ENCODE measurements at regions not wholly inside any gene's neighbourhood (a gene's known extent, or its start where the extent isn't known, plus 50 kb on each side); places are given as distances from the start of the nearest gene placed in this dataset.

- Histone ChIP-seq H3K9me3 (no peaks in the 10 kb centered on the region), H3K27ac (no peak overlapping the region), H3K36me3 (ENCODE audit: low read depth, missing control alignments) (no peaks in the 10 kb centered on the region), H3K27me3 (no peaks in the 10 kb centered on the region), H3K4me3 (no peak overlapping the region), H3K4me1 (no peaks in the 10 kb centered on the region)
- no peak for DNase-seq
- intact Hi-C loops (cut with DNase I; ENCODE audit: low total_unique reads): no loop called here
- TF ChIP-seq POLR2A (IDR thresholded peaks at IDR 0.05) (no peak), CTCF (IDR thresholded peaks at IDR 0.05) (no peak)
- 88 to 89% methylated on average over 3 of the region's 3 CpGs for WGBS, 2 donors
Measured at GRCh38 chr12:107258780-107259179, 165.4 kb upstream of the CRY1 start.

- TF ChIP-seq POLR2A (IDR thresholded peaks at IDR 0.05): no peak
- TF ChIP-seq CTCF (IDR thresholded peaks at IDR 0.05): no peak
- intact Hi-C loops (cut with DNase I; ENCODE audit: low total_unique reads): no loop called here
- no peak for DNase-seq
- no peak overlapping the region for H3K27ac ChIP-seq
- H3K4me1 ChIP-seq: no peaks in the 10 kb centered on the region
- H3K9me3 ChIP-seq: no peaks in the 10 kb centered on the region
- no peaks in the 10 kb centered on the region for H3K36me3 ChIP-seq (ENCODE audit: low read depth, missing control alignments)
- no peaks in the 10 kb centered on the region for H3K27me3 ChIP-seq
- H3K4me3 ChIP-seq: no peak overlapping the region
Measured at GRCh38 chr12:107263980-107264379, 170.6 kb upstream of the CRY1 start.

- H3K36me3 ChIP-seq (ENCODE audit: low read depth, missing control alignments): no peaks in the 10 kb centered on the region
- intact Hi-C loops (cut with DNase I; ENCODE audit: low total_unique reads): no loop called here
- H3K27me3 ChIP-seq: no peaks in the 10 kb centered on the region
- no peak overlapping the region for H3K4me3 ChIP-seq
- DNase-seq: no peak
- TF ChIP-seq POLR2A (IDR thresholded peaks at IDR 0.05): no peak
- no peak for TF ChIP-seq CTCF (IDR thresholded peaks at IDR 0.05)
- WGBS, 2 donors: 93 to 96% methylated on average over 7 of the region's 7 CpGs
- H3K9me3 ChIP-seq: no peaks in the 10 kb centered on the region
- H3K4me1 ChIP-seq: no peaks in the 10 kb centered on the region
- no peak overlapping the region for H3K27ac ChIP-seq
Measured at GRCh38 chr12:107264667-107265066, 171.3 kb upstream of the CRY1 start.

GRCh38 chr12:107267604-107268003, 174.3 kb upstream of the CRY1 start:
- Histone ChIP-seq H3K27ac (no peak overlapping the region), H3K36me3 (ENCODE audit: low read depth, missing control alignments) (no peaks in the 10 kb centered on the region), H3K27me3 (no peaks in the 10 kb centered on the region), H3K9me3 (no peaks in the 10 kb centered on the region), H3K4me3 (no peak overlapping the region), H3K4me1 (no peaks in the 10 kb centered on the region)
- intact Hi-C loops (cut with DNase I; ENCODE audit: low total_unique reads): no loop called here
- WGBS, 2 donors: 65 to 77% methylated on average over 1 of the region's 1 CpG
- no peak for TF ChIP-seq POLR2A (IDR thresholded peaks at IDR 0.05)
- no peak for TF ChIP-seq CTCF (IDR thresholded peaks at IDR 0.05)
- DNase-seq: no peak

GRCh38 chr12:107271523-107271922, 178.2 kb upstream of the CRY1 start:
- no peak overlapping the region for H3K27ac ChIP-seq
- TF ChIP-seq POLR2A (IDR thresholded peaks at IDR 0.05): no peak
- TF ChIP-seq CTCF (IDR thresholded peaks at IDR 0.05): no peak
- no peaks in the 10 kb centered on the region for H3K36me3 ChIP-seq (ENCODE audit: low read depth, missing control alignments)
- H3K4me1 ChIP-seq: no peaks in the 10 kb centered on the region
- WGBS, 2 donors: 89 to 94% methylated on average over 2 of the region's 2 CpGs
- H3K9me3 ChIP-seq: no peaks in the 10 kb centered on the region
- DNase-seq: no peak
- H3K27me3 ChIP-seq: no peaks in the 10 kb centered on the region
- H3K4me3 ChIP-seq: no peak overlapping the region
- intact Hi-C loops (cut with DNase I; ENCODE audit: low total_unique reads): no loop called here

Data from testis (tissue), 2 donors.